Liver (tissue), 6 donors: ENCODE measurements at regions not wholly inside any gene's neighbourhood (a gene's known extent, or its start where the extent isn't known, plus 50 kb on each side); places are given as distances from the start of the nearest gene placed in this dataset.

Experiments
- DNase-seq: peaks from one replicate; pipeline ENCODE4 v3.0.0-alpha.2; 2017; ENCODE audit warnings: low spot score
- H3K27ac ChIP-seq, 2 donors: one replicate each; pipeline ENCODE4 v1.7.0; 2013; ENCODE audit warnings: inconsistent platforms in 2 of 2, low read length in 2 of 2, control low read depth in 1 of 2, low read depth in 1 of 2, mild to moderate bottlenecking in 1 of 2
- H3K27me3 ChIP-seq, 4 donors: one replicate each; pipeline versions ENCODE4 v1.6.1 to v1.7.0; 2013; ENCODE audit warnings: low read length in 3 of 4, inconsistent platforms in 1 of 4, mild to moderate bottlenecking in 1 of 4, moderate library complexity in 1 of 4; ENCODE audit not compliant: control insufficient read depth in 4 of 4, insufficient read depth in 4 of 4
- H3K36me3 ChIP-seq, 4 donors: one replicate each; pipeline versions ENCODE4 v1.6.1 to v1.7.0; 2013; ENCODE audit warnings: low read length in 3 of 4, mild to moderate bottlenecking in 3 of 4, low read depth in 1 of 4, moderate library complexity in 1 of 4; ENCODE audit not compliant: control insufficient read depth in 4 of 4, insufficient read depth in 3 of 4
- H3K4me1 ChIP-seq, 4 donors: one replicate each; pipeline versions ENCODE4 v1.6.1 to v1.7.0; 2013; ENCODE audit warnings: low read length in 3 of 4, mild to moderate bottlenecking in 3 of 4, moderate library complexity in 1 of 4; ENCODE audit not compliant: control insufficient read depth in 4 of 4, insufficient read depth in 4 of 4
- H3K4me3 ChIP-seq, 3 donors: one replicate each; pipeline versions ENCODE4 v1.6.1 to v1.7.0; 2013; ENCODE audit warnings: low read length in 3 of 3, control low read depth in 1 of 3, low read depth in 1 of 3, mild to moderate bottlenecking in 1 of 3
- H3K9ac ChIP-seq, 2 donors: one replicate each; pipeline ENCODE4 v1.7.0; 2013; ENCODE audit warnings: low read length in 2 of 2, mild to moderate bottlenecking in 2 of 2, moderate library complexity in 2 of 2, control low read depth in 1 of 2, low read depth in 1 of 2
- H3K9me3 ChIP-seq, 4 donors: one replicate each; pipeline versions ENCODE4 v1.6.1 to v1.7.0; 2013; ENCODE audit warnings: low read length in 3 of 4; ENCODE audit not compliant: control insufficient read depth in 4 of 4
- WGBS: extraction: QIAGEN DNeasy Blood & Tissue Kit; methylation state at CpG from one replicate; pipeline ENCODE4 v1.1.7; 2013; 5-methylcytosine and 5-hydroxymethylcytosine counted together
- TF ChIP-seq, protein P1 (sequence below): IDR thresholded peaks from 2 replicates; pipeline ENCODE4 v1.6.1; 2016; ENCODE audit warnings: antibody characterized with exemption
- donor health status: healthy.
- donor health status: healthy.
- donor health status: healthy.

DNA sequence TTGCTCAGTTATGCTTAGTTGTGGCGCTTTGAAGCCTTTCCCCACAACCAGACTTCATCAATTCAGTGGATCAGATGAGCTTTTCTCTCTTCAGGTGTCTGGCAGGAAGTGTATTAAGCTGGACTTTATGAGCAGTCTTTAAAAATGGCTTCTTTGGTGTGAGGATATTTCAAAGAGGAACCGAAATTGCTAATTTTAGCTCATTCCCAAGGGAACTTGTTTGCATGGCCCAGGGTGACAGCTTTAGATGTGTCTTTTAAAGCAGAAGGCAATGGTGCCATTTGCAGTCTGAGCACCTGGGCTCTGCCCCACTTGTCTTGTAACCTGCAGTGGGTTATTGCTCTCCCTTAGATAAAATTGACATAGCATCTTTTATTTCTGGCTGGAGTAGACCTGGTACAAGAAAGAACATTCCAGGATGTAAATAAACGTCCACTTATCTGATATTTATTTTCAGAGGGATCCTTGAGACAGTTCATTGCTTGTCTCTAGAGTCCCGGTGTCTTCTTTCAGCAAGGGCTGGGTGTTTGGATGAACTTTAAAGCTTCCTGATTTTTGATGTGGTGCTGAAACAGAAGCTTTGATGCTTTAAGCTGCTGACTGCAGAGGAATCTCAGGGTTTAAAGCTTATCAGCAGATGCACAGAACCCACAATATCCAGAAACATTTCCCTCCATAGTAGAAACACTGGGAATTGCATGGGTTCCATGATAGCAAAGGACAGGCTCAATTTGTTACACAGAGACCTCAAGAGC is 241.7 kb downstream of the ADGRL2 start:
- 60% methylated on average over 4 of the region's 4 CpGs for WGBS
- no peaks in the 10 kb centered on the region for H3K36me3 ChIP-seq
- no peak overlapping the region for H3K9ac ChIP-seq
- no peaks in the 10 kb centered on the region for H3K9me3 ChIP-seq
- DNase-seq: no peak
- no peaks in the 10 kb centered on the region for H3K4me1 ChIP-seq
- H3K4me3 ChIP-seq: no peak overlapping the region
- peaks cover 0 to 8% (median 0%) of the 10 kb centered on the region in 4 donors for H3K27me3 ChIP-seq
- TF ChIP-seq, protein P1, sequence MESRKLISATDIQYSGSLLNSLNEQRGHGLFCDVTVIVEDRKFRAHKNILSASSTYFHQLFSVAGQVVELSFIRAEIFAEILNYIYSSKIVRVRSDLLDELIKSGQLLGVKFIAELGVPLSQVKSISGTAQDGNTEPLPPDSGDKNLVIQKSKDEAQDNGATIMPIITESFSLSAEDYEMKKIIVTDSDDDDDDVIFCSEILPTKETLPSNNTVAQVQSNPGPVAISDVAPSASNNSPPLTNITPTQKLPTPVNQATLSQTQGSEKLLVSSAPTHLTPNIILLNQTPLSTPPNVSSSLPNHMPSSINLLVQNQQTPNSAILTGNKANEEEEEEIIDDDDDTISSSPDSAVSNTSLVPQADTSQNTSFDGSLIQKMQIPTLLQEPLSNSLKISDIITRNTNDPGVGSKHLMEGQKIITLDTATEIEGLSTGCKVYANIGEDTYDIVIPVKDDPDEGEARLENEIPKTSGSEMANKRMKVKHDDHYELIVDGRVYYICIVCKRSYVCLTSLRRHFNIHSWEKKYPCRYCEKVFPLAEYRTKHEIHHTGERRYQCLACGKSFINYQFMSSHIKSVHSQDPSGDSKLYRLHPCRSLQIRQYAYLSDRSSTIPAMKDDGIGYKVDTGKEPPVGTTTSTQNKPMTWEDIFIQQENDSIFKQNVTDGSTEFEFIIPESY: no peak
- H3K27ac ChIP-seq: no peak overlapping the region
